GM12865 (cell line): ENCODE measurements at regions not wholly inside any gene's neighbourhood (a gene's known extent, or its start where the extent isn't known, plus 50 kb on each side); places are given as distances from the start of the nearest gene placed in this dataset.

ENCODE experiments used
- DNase-seq: peaks from one replicate; pipeline ENCODE4 v3.0.0; 2010; ENCODE audit warnings: low read depth
- H3K4me3 ChIP-seq: 2 replicates; pipeline ENCODE4 v1.5.1; 2011; ENCODE audit warnings: mild to moderate bottlenecking, low read depth, low read length, control low read depth
- TF ChIP-seq, protein P1 (sequence below): IDR thresholded peaks from 2 replicates; pipeline ENCODE4 v1.5.1; 2011; ENCODE audit warnings: low read length, control low read depth, low read depth, inconsistent platforms; ENCODE audit not compliant: insufficient read depth; ENCODE audit errors: missing control alignments

DNA sequence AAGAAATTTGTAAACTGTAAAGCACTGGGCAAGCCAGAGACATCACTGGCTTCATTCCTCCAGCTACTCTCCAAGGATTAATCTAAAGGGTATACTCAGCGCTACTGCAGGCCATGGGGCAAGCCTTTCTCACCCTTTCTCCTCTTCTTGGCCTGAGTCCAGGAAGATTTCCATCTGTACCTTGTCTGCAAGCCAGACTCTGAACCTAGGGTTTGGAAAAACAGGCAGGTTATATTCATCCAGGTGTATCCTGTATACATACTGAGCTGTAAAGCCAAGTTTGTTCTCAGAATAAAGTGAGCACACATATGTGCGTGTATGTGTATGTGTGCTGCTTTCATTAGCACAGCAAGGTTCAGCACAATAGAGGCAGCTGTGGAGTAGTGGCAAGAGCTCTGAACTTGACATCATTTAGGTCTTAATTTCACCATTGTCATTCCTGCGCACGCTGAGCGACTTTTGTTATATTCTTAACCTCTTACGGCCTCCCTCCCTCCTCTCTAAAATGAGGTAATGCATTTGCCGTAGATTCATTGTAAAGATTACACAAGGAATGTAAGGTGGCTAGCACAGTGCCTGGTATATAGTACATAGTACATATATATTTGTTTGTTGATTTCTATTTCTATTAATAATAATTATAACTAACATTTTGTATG, 128.1 kb upstream of the JUN start:
- DNase-seq, result no peak
- H3K4me3 ChIP-seq, result no peak overlapping the region
- TF ChIP-seq, protein P1, sequence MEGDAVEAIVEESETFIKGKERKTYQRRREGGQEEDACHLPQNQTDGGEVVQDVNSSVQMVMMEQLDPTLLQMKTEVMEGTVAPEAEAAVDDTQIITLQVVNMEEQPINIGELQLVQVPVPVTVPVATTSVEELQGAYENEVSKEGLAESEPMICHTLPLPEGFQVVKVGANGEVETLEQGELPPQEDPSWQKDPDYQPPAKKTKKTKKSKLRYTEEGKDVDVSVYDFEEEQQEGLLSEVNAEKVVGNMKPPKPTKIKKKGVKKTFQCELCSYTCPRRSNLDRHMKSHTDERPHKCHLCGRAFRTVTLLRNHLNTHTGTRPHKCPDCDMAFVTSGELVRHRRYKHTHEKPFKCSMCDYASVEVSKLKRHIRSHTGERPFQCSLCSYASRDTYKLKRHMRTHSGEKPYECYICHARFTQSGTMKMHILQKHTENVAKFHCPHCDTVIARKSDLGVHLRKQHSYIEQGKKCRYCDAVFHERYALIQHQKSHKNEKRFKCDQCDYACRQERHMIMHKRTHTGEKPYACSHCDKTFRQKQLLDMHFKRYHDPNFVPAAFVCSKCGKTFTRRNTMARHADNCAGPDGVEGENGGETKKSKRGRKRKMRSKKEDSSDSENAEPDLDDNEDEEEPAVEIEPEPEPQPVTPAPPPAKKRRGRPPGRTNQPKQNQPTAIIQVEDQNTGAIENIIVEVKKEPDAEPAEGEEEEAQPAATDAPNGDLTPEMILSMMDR, result no peak

DNA sequence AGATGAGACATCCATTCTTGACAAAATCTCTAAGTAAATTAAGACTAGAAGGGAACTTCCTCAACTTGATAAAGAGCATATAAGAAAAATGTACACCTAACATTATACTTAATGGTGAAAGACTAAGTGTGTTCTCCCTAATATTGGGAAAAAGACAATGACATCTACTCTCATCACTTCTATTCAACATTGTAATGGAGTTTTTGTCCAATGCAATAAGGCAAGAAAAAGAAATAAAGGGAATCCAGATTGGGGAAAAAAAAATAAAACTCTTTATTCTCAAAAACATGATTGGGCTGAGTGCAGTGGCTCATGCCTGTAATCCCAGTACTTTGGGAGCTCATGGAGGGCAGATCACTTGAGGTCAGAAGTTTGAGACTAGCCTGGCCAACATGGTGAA, 131.1 kb upstream of the JUN start:
- DNase-seq, result no peak
- TF ChIP-seq, protein P1, result no peak
- H3K4me3 ChIP-seq, result no peak overlapping the region

DNA sequence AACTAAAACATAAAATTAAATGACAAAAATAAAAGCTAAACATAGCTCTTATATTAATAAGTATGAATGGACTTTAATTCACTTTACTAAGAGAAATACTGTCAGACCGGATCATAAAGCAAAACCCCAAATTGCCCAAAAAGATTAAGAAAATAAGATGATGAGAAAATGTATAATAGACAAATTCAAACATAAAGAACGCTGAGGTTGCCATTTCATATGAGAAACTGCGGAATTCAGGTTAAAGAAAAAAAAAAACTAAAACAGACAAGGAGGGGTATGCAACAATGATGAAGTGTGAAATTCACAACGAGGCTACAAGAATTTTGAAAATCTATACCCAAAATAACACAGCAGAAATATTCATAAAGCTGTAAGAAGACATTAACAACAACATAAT, 133.6 kb upstream of the JUN start:
- TF ChIP-seq, protein P1, result no peak
- DNase-seq, result no peak
- no peak overlapping the region for H3K4me3 ChIP-seq

DNA sequence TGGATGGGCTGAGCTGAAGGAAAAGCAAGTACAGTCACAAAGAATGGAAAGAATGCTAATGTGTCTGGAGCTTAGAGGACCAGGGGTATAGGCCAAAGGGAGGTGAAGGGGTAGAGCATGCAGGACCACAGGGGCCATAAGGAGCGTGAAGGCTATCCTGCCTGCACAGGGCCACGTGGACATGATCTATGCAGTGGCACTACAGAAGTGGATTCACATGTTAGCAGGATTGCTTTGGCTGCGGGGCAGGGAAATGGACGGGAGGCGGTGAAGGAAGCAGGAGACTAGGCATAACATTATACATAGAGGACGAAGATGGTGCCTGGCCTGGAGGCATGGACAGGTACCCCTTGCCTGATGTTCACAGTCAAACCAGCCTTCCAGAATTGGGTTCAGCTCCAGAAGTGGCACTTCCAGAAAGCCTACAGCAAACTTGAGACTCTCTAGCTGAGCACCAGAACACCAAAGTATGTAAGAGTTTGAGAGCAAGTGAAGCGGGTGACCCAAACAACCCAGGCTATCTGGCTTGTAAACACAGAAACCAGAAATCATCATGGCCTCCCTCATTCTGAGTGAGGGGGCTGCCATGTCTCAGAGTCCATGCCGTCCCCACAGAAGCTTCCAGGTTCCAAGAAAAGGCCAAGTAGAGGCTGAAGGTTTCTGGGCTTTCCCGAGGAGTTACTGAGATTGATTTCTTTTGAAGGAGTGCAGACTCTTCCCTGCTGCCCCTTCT, 135.5 kb upstream of the JUN start:
- TF ChIP-seq, protein P1, result no peak
- no peak for DNase-seq
- no peak overlapping the region for H3K4me3 ChIP-seq

DNA sequence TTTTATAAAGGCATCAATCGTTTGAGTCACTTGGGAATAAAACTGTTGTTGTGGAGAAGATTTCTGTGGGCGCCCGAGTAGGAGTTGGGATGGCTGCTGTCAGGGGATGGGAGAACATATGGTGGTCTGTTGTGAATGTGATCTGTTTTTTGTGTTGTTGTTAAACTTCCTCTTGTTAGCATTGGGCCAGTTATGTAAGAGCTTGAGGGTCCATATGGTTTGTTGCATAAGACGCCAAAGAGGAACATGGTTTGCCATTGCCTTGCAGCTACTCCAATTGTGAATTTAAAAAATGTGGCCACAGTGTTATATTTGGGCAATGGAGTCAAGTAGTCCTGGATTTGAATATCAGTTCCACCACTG, 136.1 kb upstream of the JUN start:
- no peak for DNase-seq
- TF ChIP-seq, protein P1, result no peak

DNA sequence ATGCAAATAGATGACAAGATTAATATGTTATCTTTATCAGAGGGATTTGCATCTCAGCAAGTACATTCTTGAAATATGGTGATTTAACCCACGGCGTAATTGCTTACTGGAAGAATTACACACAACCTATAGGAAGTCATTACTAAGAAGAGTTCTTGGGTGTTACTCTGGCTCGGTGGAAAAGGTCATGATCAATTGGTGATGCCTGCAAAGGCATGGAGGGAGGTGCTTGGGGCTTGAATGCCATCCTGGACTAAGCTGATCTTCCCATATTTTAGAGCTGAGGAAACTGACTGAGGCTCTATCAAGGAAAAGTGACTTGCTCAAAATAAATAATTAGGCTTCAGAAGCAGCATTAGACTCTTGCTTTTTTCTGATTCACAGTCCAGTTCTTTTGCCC, 137.5 kb upstream of the JUN start:
- H3K4me3 ChIP-seq, result no peak overlapping the region
- DNase-seq, result no peak
- TF ChIP-seq, protein P1, result no peak

More for the DNA sequence above, 136.1 kb upstream of the JUN start:
- H3K4me3 ChIP-seq, result no peak overlapping the region
